HG02798 (cell line): ENCODE measurements at regions not wholly inside any gene's neighbourhood (a gene's known extent, or its start where the extent isn't known, plus 50 kb on each side); places are given as distances from the start of the nearest gene placed in this dataset.
"Not testable (repeated sequence)": the region's sequence is repeated elsewhere in the genome, so short reads cannot be mapped to it uniquely, and the experiment has no call there.

Source experiments
- ATAC-seq: cut with Tn5 transposase; IDR thresholded peaks from one replicate; pipeline ENCODE4 v1.9.1; 2021; ENCODE audit warnings: mild to moderate bottlenecking; ENCODE audit not compliant: unreplicated experiment, poor library complexity

DNA sequence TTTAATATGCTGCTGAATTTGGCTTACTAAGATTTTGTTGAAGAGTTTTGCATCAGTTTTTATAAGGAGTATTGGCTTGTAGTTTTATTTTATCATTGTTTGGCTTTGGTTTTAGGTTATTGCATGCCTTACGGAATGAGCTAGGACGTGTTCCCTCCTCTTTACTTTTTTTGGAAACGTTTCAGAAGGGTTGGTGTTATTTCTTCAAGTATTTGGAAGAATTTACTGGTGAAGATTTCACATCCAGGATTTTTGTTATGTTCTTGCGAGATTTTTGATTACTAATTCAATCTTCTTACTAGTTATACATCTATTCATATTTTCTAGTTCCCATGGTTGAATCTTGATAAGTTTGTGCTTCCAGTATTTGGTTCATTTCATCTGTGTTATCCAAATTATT is 823.2 kb downstream of the SLC6A15 start:
- no peak for ATAC-seq

DNA sequence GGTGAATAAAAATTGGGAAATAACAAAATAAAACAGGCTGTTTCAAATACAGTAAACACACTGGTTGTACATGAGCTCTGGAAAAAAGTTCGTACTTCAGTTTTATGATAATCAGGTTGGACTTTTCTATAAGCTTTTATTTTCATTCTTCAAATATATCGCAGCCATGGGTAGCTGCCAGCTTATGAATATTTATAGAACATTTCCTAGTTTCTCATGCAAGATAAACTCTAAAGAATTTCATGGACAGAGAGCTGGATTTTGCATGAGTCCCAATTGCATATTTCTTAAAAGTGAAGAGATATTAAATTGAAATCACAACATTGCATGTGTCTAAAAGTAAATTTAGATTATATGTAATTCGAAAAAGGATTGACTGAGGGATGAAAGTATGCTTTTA is 827.6 kb downstream of the SLC6A15 start:
- no peak for ATAC-seq

DNA sequence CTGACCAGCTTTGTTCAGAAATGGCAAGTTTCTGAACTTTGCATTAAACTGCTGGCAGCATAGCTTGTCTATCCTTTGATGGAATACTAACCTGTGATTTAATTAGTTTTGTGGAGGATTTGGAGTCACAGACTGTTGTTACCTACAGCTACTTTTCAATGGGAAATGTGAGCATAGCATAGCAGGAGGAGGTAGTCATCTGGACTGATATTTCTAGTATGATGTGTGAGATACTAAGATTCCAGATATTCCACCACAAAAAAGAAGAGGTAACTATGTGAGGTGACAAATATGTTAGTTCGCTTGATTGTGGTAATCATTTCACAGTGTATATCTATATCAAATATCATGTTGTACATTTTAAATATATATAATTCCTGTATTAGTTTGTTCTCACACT is 833.0 kb downstream of the SLC6A15 start:
- ATAC-seq = no peak

DNA sequence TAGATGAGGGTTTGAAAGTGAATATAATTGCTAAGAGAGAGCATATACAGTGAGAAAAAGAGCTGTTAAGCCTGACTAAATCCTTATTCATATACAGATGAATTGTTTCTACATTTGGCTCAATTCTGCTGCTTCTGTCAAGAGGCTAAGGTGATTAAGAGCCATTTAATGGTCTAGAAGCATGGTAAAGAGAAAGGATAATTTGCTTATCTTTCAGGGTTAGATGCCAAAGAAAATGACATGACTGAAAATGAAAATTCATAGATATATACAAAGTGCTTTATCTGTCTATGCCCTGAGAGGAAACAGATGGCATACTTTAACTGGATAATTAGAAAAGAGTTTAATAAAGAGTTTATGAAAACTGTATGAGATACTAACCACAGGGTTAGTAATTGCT is 834.9 kb downstream of the SLC6A15 start:
- ATAC-seq = no peak

DNA sequence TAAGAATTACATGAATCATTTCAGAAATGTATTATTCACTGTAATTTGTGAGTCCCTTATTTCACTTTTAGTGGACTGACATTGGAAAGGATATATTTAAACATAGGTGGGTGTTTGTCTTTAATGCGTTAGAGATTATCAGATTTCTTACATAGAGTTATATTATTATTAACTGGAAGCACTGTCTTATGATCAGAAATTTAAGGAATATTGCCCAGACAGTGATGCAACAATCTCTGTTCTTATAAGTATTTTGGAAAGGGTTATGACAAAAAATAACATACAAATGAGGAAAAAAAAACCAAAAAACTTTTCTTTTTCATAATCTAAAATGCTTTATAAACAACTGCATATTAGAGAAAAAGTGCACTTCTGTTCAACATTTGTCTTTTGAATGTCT is 836.6 kb downstream of the SLC6A15 start:
- ATAC-seq = no peak

DNA sequence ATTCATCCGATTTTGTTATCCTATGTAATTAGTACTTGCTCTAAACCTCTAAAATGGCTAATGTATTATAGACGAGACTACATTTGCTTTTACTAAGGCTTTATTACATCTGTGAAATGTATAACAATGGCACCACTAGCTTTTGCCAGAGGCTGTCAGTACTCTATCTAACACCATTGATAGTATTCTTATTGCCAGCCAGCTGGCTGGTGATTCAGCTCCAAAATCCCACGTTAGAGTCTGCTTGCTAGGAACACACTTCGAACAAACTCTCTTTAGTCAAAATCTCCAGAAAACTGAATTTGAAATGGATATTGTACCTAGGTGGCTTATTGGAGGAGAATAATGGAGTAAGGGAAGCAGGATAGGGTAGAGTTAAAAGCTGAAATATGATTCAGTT is 839.2 kb downstream of the SLC6A15 start:
- ATAC-seq = no peak

DNA sequence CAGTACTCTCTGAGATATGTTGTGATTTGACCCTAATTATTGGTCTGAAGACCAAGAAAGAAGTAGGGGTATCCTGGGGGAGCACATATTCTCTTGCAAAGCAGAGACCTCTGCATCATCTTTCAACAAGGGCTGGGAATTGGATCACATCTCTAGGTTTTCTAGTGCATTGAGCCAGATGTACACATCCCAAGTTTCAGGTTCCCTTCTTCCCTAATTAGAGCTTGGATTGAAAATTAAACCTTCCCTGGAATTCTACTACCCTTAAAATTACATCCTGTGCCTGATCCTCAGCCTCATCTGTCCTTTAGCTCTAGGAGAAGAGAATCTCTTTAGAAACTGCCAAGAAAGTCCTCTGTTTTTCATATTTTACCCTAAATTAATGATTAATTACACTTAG is 839.6 kb downstream of the SLC6A15 start:
- ATAC-seq = no peak

DNA sequence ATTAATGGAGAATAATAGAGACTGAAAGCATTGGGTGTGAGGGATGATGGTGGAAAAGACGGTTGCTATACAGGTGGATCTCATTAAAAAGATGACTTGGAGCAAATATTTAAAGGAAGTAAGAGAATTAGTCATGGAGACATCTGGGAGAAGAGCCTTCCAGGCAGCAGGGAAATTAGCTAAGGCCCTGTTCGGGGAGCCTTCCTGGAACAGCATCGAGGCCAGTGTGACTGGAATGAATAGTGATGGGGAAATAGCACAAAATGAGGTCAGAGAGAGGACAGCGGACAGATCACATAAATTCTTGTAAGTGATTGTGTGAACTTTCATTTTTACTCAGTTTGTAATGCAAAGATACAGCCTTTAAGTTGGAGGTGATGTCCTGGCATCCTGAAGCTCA is 842.3 kb downstream of the SLC6A15 start:
- ATAC-seq = no peak

DNA sequence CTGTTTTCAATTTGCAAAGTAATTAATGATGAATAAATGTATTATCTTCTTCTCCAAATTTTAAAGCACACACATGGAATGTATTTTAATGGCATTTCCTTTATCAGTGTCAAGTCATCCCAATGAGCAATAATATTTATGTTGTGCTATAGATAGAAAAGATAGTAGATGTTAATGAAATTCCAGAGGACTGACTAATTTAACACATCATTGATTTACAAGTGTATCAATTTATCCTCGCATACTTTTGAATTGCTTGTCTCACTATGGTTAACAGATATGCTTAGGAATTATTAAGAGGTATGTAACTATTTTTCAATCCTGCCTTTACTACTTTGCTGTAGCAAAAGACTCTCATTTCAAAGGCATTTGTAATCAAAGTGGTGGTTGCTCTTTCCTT is 842.9 kb downstream of the SLC6A15 start:
- ATAC-seq = no peak

DNA sequence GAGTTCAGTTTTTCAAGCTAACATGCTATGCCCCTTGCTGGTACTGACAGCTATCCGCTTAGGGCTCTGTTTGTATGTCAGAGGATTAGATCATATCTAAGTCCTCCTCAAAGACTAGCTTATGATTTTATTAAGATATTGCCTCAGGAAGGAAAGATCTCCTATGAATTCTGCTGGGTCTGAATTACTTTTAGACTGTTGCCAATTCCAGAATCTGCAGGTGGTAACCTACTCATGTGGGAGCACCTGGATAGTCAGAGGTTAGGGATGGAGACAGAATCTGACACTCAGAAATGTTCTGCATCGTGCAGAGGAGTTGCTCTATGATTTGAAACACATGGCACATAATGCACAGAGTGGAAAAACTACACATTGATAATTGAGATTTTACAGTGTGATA is 843.4 kb downstream of the SLC6A15 start:
- ATAC-seq = no peak

DNA sequence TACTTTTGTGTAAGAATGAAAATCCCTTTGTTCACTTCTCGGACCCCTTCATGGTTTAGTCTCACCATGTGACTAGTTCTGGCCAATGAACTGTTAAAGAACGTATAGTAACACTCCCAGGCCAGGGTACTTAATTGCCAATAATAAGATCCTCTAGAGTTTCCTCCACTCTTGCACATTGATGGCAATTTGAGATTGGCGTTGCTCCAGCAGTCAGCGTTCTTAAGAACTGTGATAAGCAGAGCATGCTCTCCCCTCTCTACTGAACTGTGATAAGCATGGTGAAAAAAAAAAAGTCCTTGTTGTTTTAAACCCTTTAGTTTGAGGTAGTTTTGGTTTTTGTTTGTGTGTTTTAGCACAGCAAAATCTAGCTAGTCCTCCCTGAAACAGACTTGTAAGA is 854.5 kb downstream of the SLC6A15 start:
- ATAC-seq = no peak

DNA sequence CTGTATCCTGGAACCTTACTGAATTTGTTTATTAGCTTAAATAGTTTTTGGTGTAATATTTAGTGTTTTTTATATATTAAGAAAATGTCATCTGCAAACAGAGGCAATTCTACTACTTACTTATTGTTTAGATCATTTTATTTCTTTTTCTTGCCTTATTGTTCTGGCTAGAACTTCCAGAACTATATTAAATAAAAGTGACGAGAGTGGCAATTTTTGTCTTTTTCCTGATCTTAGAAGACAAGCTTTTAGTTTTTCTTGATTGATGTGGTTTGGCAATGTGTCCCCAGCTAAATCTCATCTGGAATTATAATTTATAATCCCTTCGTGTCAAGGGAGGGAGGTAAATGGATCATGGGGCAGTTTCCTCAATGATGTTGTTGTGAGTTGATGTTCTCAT is 857.8 kb downstream of the SLC6A15 start:
- ATAC-seq = no peak

DNA sequence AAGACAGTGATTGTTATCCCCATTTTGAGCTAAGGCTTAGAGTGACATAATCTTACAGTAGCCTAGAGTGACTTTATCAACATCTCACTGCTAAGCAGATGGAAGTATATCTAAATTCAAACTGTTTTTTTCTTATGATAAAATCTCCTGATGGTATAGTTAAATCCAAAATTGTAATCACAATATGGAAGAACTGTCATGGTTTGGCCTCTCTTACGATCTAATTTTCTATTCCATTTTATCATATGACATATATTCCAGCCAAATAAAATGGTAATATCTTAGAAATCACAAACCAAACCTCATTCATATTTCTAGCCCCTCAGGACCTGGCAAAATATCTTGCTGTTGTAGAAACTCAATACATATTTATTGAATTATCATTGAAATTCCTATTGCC is 864.7 kb downstream of the SLC6A15 start:
- ATAC-seq = no peak

DNA sequence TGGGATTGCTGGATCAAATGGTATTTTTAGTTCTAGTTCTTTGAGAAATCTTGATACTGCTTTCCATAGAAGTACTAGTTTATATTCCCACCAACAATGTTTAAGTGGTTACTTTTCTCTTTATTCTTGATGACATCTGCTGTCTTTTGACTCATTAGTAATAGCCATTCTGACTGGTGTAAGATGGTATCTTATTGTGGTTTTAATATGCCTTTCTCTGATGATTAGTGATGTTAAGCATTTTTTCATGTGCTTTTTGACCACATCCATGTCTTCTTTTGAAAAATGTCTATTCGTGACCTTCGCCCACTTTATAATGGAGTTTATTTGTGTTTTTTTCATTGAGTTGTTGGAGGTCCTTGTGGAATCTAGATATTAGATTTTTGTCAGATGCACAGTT is 865.7 kb downstream of the SLC6A15 start:
- no peak for ATAC-seq

DNA sequence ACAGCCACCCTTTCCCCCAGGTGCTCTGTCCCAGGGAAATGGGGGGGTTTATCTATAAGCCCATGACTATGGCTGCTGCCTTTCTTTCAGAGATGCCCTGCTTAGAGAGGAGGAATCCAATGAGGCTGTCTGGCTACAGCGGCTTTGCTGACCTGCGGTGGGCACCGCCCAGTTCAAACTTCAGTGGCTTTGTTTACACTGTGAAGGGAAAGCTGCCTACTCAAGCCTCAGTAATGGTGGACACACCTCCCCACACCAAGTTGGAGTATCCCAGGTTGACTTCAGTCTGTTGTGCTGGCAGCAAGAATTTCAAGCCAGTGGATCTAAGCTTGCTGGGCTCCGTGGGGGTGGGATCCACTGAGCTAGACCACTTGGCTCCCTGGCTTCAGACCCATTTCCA is 869.2 kb downstream of the SLC6A15 start:
- ATAC-seq = no peak

DNA sequence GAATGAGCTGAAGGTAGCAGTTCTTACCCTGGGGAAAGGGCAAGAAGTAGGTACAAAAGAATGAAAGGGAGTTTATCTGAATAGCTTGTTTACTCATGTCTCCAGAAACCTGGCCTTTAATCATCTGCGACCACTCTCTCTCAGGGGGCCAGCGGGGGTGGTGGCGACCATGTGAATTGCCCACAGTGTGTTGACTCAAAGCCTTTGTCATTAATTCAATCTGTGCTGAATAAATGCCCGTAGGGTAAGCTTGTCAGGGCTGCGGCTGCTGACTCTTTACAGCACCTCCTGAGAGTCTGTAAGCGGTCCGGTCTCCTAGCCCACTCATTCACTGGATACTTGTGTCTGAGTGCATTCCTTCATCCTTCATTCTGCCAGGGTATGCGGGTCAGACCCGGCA is 874.4 kb downstream of the SLC6A15 start:
- no peak for ATAC-seq

DNA sequence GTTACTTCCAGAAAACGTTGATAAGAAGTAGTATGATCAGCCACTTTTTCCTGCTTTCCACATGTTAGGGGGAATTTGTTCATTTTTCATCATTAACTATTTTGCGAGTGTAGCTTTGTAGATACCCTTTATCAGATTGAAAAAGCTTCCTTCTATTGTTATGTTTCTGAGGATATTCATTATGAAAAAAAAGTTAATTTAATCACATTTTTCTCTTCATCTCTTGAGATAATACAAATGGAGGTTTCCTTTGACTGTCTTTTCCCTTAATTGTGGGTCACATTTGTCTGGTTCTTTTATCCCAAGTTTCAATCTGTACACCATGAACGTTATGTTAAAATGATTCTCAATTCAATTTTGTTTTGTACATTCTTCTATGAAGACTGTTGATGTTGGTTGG is 875.7 kb downstream of the SLC6A15 start:
- no peak for ATAC-seq

DNA sequence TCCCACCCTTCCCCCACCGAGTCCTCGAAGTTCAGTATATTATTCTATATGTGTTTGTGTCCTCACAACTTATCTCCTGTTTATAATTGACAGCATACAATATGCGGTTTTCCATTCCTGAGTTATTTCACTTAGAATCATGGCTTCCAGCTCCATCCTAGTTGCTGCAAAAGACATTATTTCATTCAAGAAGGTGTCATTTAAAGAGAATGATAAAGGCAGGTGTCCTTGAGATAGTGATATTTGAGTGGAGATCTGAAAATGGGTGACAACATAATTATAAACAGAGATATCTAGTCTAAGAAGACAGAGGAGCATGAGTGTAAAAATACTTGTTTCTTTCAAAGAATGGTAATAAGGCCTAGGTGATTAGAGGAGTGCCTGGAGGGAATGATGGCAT is 876.8 kb downstream of the SLC6A15 start:
- ATAC-seq = no peak

DNA sequence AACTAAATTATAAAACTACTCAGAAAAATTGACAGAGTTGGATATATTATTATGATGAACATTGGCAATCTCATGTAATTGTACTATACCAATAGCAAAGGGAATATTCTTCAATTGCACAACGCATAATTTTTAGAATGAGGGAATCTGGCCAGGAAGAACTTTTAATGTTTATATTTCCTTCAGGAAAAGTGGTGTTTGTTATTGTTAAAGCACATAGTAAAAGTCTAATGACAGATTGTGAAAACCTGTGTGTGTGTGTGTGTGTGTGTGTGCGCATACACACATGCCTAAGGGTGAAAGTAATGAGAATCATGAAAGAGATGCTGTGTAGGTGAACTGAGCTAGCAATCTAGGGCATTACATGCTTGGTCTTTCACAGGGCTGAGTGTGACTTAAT is 877.7 kb downstream of the SLC6A15 start:
- no peak for ATAC-seq

DNA sequence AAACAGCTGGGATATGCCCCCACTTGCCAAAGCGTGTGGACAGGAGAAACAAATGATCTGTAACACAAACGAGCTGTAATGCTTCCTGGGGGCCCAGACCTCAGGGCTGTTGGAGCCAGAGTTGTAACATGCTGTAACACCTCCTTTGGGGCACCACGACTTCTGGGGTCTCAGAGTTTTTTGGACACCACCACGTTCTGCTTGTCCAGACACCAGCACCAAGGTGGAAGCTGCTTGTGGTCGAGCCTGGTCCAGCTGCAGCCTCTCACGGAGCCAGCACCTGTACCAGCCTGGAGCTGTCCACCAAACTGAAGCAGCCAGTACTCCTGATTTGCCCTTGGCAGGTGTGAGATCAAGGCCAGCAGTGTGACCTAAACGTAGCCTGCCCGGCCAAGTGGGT is 879.4 kb downstream of the SLC6A15 start:
- no peak for ATAC-seq

DNA sequence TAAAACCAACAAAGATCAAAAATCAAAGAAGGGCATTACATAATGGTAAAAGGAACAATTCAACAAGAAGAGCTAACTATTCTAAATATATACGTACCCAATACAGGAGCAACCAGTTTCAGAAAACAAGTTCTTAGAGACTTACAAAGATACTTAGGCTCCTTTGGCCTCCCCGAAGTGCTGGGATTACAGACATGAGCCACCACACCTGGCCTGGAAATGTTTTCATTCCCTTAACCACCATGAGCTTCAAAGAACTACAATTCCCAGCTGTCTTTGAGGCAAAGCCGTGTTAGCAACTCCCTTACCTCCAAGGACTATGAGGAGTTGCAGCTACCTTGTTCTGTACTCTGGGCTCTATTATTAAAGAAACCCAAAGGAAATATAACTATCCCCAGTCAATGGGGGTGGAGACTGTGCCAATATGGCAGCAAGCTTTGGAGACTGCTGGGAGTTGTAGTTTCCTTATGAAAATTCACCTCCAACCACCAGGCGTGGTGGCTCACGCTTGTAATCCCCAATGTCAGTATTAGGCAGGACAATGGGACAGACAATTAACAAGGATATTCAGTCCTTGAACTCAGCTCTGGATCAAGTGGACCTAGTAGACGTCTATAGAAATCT is 893.9 kb downstream of the SLC6A15 start:
- not testable (repeated sequence) for ATAC-seq

DNA sequence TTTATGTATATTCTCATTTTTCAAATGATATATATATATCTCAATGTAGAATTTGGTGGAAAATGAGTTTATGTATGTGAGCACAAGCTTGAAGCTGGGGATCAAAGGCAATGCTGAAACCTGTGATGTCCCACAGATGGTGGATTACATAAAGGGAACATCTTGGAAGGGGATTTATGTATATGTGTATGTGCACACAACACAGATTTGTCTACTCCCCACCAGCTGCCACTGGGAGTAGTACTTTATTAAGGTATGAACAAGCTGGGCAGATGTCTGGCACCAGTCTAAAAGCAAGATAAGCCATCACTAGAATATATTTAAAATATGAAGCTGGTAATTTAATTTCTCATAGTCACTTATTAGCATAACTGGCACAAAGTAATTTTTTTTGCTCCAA is 895.6 kb downstream of the SLC6A15 start:
- ATAC-seq = no peak

DNA sequence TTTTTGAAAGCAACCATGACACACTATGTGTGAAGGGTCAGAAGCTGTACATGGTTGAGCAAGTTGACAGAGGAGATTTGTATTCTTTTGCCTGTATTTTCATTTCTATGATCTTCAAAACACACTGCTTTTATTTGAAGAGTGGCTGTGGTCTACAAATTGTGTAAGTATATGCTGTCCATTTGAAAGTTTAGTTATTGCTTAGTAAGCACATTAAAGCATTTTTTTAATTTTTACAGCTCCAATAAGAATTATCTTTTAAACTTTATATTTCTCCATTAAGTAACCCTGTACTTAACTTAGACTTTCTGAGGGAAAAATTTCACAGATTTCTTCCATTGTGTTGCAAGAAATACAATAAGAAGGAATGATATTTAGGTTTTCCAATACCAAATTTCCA is 915.2 kb downstream of the SLC6A15 start:
- ATAC-seq = no peak
